Loucy (cell line): ENCODE measurements at regions not wholly inside any gene's neighbourhood (a gene's known extent, or its start where the extent isn't known, plus 50 kb on each side); places are given as distances from the start of the nearest gene placed in this dataset.

Experiments used
- CTCF ChIP-seq: fragments of 200-600 bp; sonication (generic); conservative IDR thresholded peaks from 2 replicates; pipeline ENCODE4 v1.5.1; 2014; ENCODE audit warnings: mild to moderate bottlenecking, antibody characterized with exemption, low read length
- EZH2phosphoT487 ChIP-seq: fragments of 200-600 bp; IDR thresholded peaks from 2 replicates; pipeline ENCODE4 v1.6.1; 2018; ENCODE audit warnings: antibody characterized with exemption, mild to moderate bottlenecking, moderate library complexity, borderline replicate concordance

GRCh38 chr12:87344699-87345098 is 684.5 kb downstream of the C12orf50 start:
- peak; percentile 50 for TF ChIP-seq CTCF
- no peak for TF ChIP-seq EZH2phosphoT487
